Thyroid gland (tissue), 4 donors: ENCODE measurements at regions not wholly inside any gene's neighbourhood (a gene's known extent, or its start where the extent isn't known, plus 50 kb on each side); places are given as distances from the start of the nearest gene placed in this dataset.

Experiments used
- DNase-seq, 2 donors: peaks; one replicate each; pipeline ENCODE4 v3.0.0-alpha.2; 2019
- H3K27ac ChIP-seq, 3 donors: fragments of 200-600 bp; sonication (generic); 1 replicate in 2 of 3; 2 replicates in 1 of 3; pipeline ENCODE4 v1.5.1; 2016 to 2019; ENCODE audit warnings: mild to moderate bottlenecking in 1 of 3, moderate library complexity in 1 of 3
- H3K27me3 ChIP-seq: fragments of 200-600 bp; sonication (generic); one replicate; pipeline ENCODE4 v1.5.1; 2019
- H3K36me3 ChIP-seq, 2 donors: fragments of 200-600 bp; sonication (generic); one replicate each; pipeline ENCODE4 v1.5.1; 2016 to 2019
- H3K4me1 ChIP-seq, 2 donors: fragments of 200-600 bp; sonication (generic); one replicate each; pipeline ENCODE4 v1.5.1; 2017 to 2019
- H3K4me3 ChIP-seq, 3 donors: fragments of 200-600 bp; sonication (generic); replicated peaks in 1 of 3; 1 replicate in 2 of 3; 2 replicates in 1 of 3; pipeline ENCODE4 v1.5.1; 2016; ENCODE audit warnings: mild to moderate bottlenecking in 1 of 3
- H3K9me3 ChIP-seq: fragments of 200-600 bp; sonication (generic); one replicate; pipeline ENCODE4 v1.5.1; 2017
- POLR2A ChIP-seq, 2 donors: fragments of 450-650 bp; IDR thresholded peaks; one replicate each; pipeline ENCODE4 v1.6.1; 2017; ENCODE audit warnings: antibody characterized with exemption in 2 of 2, mild to moderate bottlenecking in 2 of 2, moderate library complexity in 1 of 2
- WGBS, 2 donors: methylation state at CpG; one replicate each; pipeline ENCODE4 v1.1.5; 2017; 5-methylcytosine and 5-hydroxymethylcytosine counted together
- intact Hi-C: fragments of 100-400 bp; cut with DNase I; formaldehyde crosslinking; loops from one replicate; pipeline ENCODE4 v1.15.1; 2023
- TF ChIP-seq, protein P1 (sequence below), 6 experiments: fragments of 200-600 bp in 3 of 6; fragments of 450-650 bp in 3 of 6; sonication (generic) in 3 of 6; IDR thresholded peaks; one replicate each; pipeline ENCODE4 v1.5.1; 2016 to 2019; ENCODE audit warnings: antibody characterized with exemption in 6 of 6, mild to moderate bottlenecking in 2 of 6, inconsistent platforms in 1 of 6, moderate library complexity in 1 of 6

DNA sequence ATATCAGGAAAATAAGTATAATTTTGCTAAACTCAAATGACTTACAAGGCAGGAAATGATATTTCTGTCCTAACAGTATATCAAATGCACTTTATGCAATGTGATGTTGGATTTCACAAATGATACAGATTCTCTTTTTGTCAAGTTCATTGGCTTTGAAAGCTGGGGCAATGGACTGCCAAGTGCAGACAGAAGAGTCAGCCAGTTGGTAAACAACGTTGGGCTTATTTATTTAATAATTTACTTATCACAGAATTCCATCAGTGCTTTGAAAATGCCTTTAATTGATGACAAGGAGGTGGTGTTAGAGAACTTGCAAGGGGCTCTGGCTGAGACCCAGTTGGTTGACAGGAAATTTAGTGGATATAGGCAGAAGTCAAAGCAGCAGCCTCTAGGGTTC lies 79.9 kb upstream of the ADGRG2 start:
- 0% methylated on average over 1 of the region's 1 CpG for WGBS, 2 donors
- no peak overlapping the region for H3K4me3 ChIP-seq
- H3K27me3 ChIP-seq, result no peaks in the 10 kb centered on the region
- intact Hi-C loops, result no loop called here
- no peaks in the 10 kb centered on the region for H3K9me3 ChIP-seq
- TF ChIP-seq, protein P1, sequence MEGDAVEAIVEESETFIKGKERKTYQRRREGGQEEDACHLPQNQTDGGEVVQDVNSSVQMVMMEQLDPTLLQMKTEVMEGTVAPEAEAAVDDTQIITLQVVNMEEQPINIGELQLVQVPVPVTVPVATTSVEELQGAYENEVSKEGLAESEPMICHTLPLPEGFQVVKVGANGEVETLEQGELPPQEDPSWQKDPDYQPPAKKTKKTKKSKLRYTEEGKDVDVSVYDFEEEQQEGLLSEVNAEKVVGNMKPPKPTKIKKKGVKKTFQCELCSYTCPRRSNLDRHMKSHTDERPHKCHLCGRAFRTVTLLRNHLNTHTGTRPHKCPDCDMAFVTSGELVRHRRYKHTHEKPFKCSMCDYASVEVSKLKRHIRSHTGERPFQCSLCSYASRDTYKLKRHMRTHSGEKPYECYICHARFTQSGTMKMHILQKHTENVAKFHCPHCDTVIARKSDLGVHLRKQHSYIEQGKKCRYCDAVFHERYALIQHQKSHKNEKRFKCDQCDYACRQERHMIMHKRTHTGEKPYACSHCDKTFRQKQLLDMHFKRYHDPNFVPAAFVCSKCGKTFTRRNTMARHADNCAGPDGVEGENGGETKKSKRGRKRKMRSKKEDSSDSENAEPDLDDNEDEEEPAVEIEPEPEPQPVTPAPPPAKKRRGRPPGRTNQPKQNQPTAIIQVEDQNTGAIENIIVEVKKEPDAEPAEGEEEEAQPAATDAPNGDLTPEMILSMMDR (IDR thresholded peaks at IDR 0.05), result no peak
- no peak for TF ChIP-seq POLR2A (IDR thresholded peaks at IDR 0.05)
- H3K27ac ChIP-seq, result no peak overlapping the region
- no peaks in the 10 kb centered on the region for H3K4me1 ChIP-seq
- no peak for DNase-seq
- H3K36me3 ChIP-seq, result no peaks in the 10 kb centered on the region

GRCh38 chrX:19204636-19205035 lies 82.4 kb upstream of the ADGRG2 start:
- Histone ChIP-seq H3K4me1 (no peaks in the 10 kb centered on the region), H3K27ac (no peak overlapping the region), H3K36me3 (no peaks in the 10 kb centered on the region), H3K9me3 (no peaks in the 10 kb centered on the region), H3K4me3 (no peak overlapping the region), H3K27me3 (no peaks in the 10 kb centered on the region)
- no peak for TF ChIP-seq POLR2A (IDR thresholded peaks at IDR 0.05)
- TF ChIP-seq, protein P1 (IDR thresholded peaks at IDR 0.05), result no peak
- WGBS, 2 donors, result 90 to 93% methylated on average over 6 of the region's 6 CpGs
- intact Hi-C loops, result no loop called here
- no peak for DNase-seq

GRCh38 chrX:19212037-19212436 lies 89.8 kb upstream of the ADGRG2 start:
- intact Hi-C loops, result no loop called here

GRCh38 chrX:19213610-19214152 lies 91.4 kb upstream of the ADGRG2 start:
- Histone ChIP-seq H3K27me3 (no peaks in the 10 kb centered on the region), H3K4me1 (no peaks in the 10 kb centered on the region), H3K36me3 (no peaks in the 10 kb centered on the region), H3K4me3 (no peak overlapping the region), H3K9me3 (no peaks in the 10 kb centered on the region), H3K27ac (no peak overlapping the region)
- DNase-seq, result no peak
- intact Hi-C loops, result no loop called here
- TF ChIP-seq, protein P1 (IDR thresholded peaks at IDR 0.05), result no peak
- TF ChIP-seq POLR2A (IDR thresholded peaks at IDR 0.05), result no peak
- WGBS, 2 donors, result 89 to 97% methylated on average over 1 of the region's 1 CpG

More at GRCh38 chrX:19212037-19212436, 89.8 kb upstream of the ADGRG2 start:
- Histone ChIP-seq H3K4me1 (no peaks in the 10 kb centered on the region), H3K36me3 (no peaks in the 10 kb centered on the region), H3K4me3 (no peak overlapping the region), H3K27ac (no peak overlapping the region), H3K27me3 (no peaks in the 10 kb centered on the region), H3K9me3 (no peaks in the 10 kb centered on the region)
- TF ChIP-seq, protein P1 (IDR thresholded peaks at IDR 0.05), result no peak
- no peak for TF ChIP-seq POLR2A (IDR thresholded peaks at IDR 0.05)
- no peak for DNase-seq

- TF ChIP-seq POLR2A (IDR thresholded peaks at IDR 0.05), result no peak
- TF ChIP-seq, protein P1 (IDR thresholded peaks at IDR 0.05), result no peak
- Histone ChIP-seq H3K4me1 (no peaks in the 10 kb centered on the region), H3K27ac (no peak overlapping the region), H3K27me3 (no peaks in the 10 kb centered on the region), H3K4me3 (no peak overlapping the region), H3K36me3 (no peaks in the 10 kb centered on the region), H3K9me3 (no peaks in the 10 kb centered on the region)
- WGBS, 2 donors, result 66 to 72% methylated on average over 7 of the region's 7 CpGs
- intact Hi-C loops, result no loop called here
- DNase-seq, result no peak
Measured at GRCh38 chrX:19214311-19214710, 92.0 kb upstream of the ADGRG2 start.
